ENCODE measurements at regions not wholly inside any gene's neighbourhood (a gene's known extent, or its start where the extent isn't known, plus 50 kb on each side); places are given as distances from the start of the nearest gene placed in this dataset.

- intact Hi-C loops (cut with DNase I), result no loop called here
Measured at GRCh38 chr18:64233851-64234250, 85.0 kb upstream of the LINC00305 start.

GRCh38 chr18:64220941-64221340 lies 72.1 kb upstream of the LINC00305 start:
- no peak for DNase-seq
- no peak overlapping the region for H3K4me3 ChIP-seq
- no peak overlapping the region for H3K9ac ChIP-seq (ENCODE audit: low read depth in 2 of 2, low read length in 2 of 2)
- no peak overlapping the region for H3K27ac ChIP-seq
- H3K36me3 ChIP-seq, result no peaks in the 10 kb centered on the region
- no peak for TF ChIP-seq CTCF (IDR thresholded peaks at IDR 0.05)
- intact Hi-C loops (cut with DNase I), result no loop called here
- H3K27me3 ChIP-seq, result no peaks in the 10 kb centered on the region
- no peaks in the 10 kb centered on the region for H3K9me3 ChIP-seq
- no peaks in the 10 kb centered on the region for H3K4me1 ChIP-seq

More at GRCh38 chr18:64233851-64234250, 85.0 kb upstream of the LINC00305 start:
- no peak overlapping the region for H3K27ac ChIP-seq
- no peak for DNase-seq
- H3K9me3 ChIP-seq, result no peaks in the 10 kb centered on the region
- H3K36me3 ChIP-seq, result no peaks in the 10 kb centered on the region
- no peaks in the 10 kb centered on the region for H3K4me1 ChIP-seq
- no peak overlapping the region for H3K9ac ChIP-seq (ENCODE audit: low read depth in 2 of 2, low read length in 2 of 2)
- H3K27me3 ChIP-seq, result no peaks in the 10 kb centered on the region
- TF ChIP-seq CTCF (IDR thresholded peaks at IDR 0.05), result no peak
- no peak overlapping the region for H3K4me3 ChIP-seq

GRCh38 chr18:64219517-64219916 lies 70.6 kb upstream of the LINC00305 start:
- Histone ChIP-seq H3K36me3 (no peaks in the 10 kb centered on the region), H3K27ac (no peak overlapping the region), H3K4me3 (no peak overlapping the region), H3K9ac (ENCODE audit: low read depth in 2 of 2, low read length in 2 of 2) (no peak overlapping the region), H3K27me3 (no peaks in the 10 kb centered on the region), H3K9me3 (no peaks in the 10 kb centered on the region), H3K4me1 (no peaks in the 10 kb centered on the region)
- intact Hi-C loops (cut with DNase I), result no loop called here
- TF ChIP-seq CTCF (IDR thresholded peaks at IDR 0.05), result no peak
- DNase-seq, result no peak

DNA sequence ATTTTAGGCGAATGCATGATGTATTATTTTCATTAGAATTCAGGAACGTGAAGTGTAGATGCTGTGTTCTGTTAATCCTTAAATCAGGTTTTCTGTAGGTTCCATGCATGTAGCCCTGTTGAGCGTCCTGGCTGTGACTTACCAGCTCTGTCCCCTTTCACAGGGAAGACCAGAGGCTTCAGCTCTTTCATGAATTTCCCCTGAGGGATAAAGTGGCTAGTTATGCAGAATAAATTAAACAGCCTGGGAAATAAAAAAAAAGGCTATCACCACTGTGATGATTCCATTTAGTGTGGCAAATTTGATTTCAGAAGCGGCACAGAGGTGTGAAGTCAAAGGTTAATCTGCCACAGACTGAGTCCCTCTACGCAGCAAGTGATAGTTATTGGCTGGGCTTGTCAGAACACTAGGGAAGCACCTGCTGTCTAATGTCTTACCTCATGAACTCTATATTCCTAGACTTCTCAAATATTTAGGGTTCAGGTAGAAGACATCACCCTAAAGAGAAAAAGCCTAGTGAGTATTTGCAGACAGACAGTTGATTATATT lies 61.6 kb upstream of the LINC00305 start:
- no peaks in the 10 kb centered on the region for H3K27me3 ChIP-seq
- DNase-seq, result no peak
- no peak overlapping the region for H3K9ac ChIP-seq (ENCODE audit: low read depth in 2 of 2, low read length in 2 of 2)
- no peaks in the 10 kb centered on the region for H3K4me1 ChIP-seq
- H3K9me3 ChIP-seq, result no peaks in the 10 kb centered on the region
- no peaks in the 10 kb centered on the region for H3K36me3 ChIP-seq
- no peak overlapping the region for H3K27ac ChIP-seq
- intact Hi-C loops (cut with DNase I), result no loop called here
- TF ChIP-seq CTCF (IDR thresholded peaks at IDR 0.05), result no peak
- no peak overlapping the region for H3K4me3 ChIP-seq

DNA sequence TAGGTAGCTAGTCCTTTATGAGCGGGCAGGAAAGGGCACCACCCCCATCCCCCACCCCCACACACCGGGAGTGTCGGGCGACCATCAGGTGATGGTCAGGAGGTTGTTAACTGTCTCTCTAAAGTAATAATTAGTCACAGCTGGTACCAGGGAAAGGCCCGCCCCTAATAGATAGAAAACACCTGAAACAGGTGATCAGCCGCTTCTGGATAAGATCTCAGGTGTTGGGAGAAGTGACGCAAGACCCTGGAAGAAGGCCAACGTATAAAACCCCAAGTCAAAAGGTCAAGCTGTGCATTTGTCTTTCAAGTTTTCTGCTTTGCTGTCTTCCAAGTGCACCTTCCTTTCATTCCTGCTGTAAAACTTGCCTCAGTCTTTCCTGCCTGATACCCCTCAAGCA lies 59.6 kb upstream of the LINC00305 start:
- intact Hi-C loops (cut with DNase I), result no loop called here
- H3K9me3 ChIP-seq, result no peaks in the 10 kb centered on the region
- no peak overlapping the region for H3K4me3 ChIP-seq
- TF ChIP-seq CTCF (IDR thresholded peaks at IDR 0.05), result no peak
- H3K27me3 ChIP-seq, result no peaks in the 10 kb centered on the region
- no peaks in the 10 kb centered on the region for H3K36me3 ChIP-seq
- no peak overlapping the region for H3K27ac ChIP-seq
- H3K4me1 ChIP-seq, result no peaks in the 10 kb centered on the region
- no peak overlapping the region for H3K9ac ChIP-seq (ENCODE audit: low read depth in 2 of 2, low read length in 2 of 2)
- DNase-seq, result no peak

Data from colonic mucosa (tissue), 4 donors.